GM18511 (cell line): ENCODE measurements at regions not wholly inside any gene's neighbourhood (a gene's known extent, or its start where the extent isn't known, plus 50 kb on each side); places are given as distances from the start of the nearest gene placed in this dataset.
"Not testable (repeated sequence)": the region's sequence is repeated elsewhere in the genome, so short reads cannot be mapped to it uniquely, and the experiment has no call there.

ENCODE experiments used
- ATAC-seq: cut with Tn5 transposase; IDR thresholded peaks from one replicate; pipeline ENCODE4 v1.9.1; 2021; ENCODE audit warnings: mild to moderate bottlenecking, moderate library complexity; ENCODE audit not compliant: unreplicated experiment

GRCh38 chr2:111519071-111519470, 364.9 kb downstream of the ANAPC1 start:
- ATAC-seq, result no peak

- no peak for ATAC-seq
Observed at GRCh38 chr2:111522231-111522768, 361.7 kb downstream of the ANAPC1 start.

DNA sequence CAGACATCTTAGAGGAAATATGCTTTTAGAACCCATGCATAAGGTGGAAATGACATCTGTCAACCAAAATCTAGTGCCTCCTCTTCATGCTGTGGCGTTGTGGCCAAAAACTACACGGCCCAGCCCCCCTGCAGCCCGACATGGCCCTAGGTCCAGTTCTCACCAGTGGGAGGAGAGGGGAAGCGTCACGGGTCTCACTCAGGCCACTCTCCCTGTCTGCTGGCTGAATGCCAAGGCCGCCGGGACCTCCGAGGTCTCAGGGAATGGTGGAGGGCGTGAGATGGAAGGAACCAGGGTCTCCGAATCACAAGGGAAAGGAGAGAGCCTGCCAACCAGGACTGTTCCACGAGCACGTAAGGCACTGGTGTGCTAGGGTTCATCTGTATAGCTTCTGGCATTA, 361.0 kb downstream of the ANAPC1 start:
- no peak for ATAC-seq

GRCh38 chr2:111525026-111525425, 359.0 kb downstream of the ANAPC1 start:
- not testable (repeated sequence) for ATAC-seq

- ATAC-seq, result not testable (repeated sequence)
Observed at GRCh38 chr2:111526041-111526639, 357.9 kb downstream of the ANAPC1 start.

DNA sequence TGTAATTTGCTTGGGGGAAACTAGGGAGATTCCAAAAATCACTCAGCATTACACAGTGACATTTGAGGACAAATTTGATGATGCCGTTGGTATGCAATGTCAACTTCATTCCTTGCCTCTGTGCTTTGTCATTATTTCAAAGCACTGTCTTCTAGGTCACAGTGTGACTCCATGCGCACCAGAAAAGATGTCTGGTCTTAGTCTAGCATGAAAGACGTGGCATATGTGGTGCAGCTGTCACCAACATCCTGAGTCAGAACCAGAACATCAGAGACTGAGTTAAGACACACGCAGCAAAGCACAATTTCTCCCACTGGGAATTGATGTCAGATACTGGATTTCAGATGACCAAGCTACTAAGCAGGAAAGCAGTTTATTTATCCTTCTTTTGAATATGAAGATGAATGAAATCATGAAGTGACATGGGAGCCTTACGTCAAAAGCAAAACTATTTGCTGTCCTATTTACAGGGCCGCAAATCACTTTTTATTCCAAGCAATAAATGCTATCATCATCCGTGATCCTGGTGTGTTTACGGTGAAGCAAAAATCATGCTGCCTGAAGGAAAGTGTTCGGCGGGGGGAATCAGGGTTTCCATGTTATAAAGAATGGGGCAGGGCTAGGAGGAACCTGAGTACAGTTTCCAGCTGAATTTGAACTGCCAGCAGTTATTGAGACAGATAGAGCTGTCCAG, 356.1 kb downstream of the ANAPC1 start:
- not testable (repeated sequence) for ATAC-seq

DNA sequence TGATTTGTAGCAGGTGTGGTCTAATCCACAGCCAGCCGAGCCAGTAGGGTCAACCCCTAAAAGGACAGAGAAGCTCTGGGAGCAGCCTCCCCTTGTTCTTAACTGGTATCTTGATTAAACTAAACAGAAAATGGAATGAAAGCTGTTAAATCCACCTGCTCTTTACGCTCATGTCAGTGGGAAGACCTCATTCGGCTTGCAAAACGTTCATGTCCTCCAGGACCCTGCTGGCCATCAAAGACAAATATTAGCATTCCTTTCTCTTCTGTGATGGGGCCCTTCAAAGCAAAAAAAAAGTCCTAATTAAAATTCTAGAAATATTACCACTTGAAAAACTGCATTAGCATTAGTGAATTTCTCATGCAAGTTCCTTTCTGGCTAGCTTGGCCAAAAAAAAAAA, 355.0 kb downstream of the ANAPC1 start:
- ATAC-seq, result not testable (repeated sequence)

DNA sequence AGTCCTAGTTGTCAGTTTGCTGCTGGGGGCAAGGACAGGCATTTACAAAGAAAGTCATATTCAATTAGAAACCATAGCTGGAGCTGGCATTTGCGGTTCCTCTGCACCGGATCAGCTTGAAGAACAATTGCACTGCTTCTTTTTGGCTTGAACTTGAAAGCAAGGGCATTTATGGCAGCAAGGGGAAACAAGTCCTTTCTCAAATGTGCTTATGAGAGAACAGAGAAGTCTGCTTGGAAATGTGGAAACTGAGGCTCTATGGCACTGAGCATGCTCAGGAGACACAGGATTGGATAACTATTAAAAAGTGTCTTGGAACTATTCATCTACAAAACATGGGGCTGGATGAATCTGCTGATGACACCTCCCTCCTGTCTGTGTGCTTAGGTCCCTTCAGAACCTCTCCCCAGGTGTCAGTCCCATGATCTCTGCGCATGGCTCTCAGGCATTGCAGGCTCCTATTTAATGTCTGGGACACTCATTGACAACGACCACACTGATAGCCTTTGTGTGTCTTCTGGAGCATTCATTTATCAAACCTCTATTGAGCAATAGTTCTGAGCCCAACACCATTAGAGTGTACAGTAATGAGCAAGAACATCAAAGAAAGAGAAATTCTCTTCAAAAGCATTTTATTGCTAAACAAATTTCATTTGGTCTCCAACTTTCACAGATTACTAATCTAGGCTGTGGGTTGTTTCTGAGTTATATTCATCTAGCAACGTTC, 353.6 kb downstream of the ANAPC1 start:
- not testable (repeated sequence) for ATAC-seq

- not testable (repeated sequence) for ATAC-seq
Observed at GRCh38 chr2:111532682-111533556, 351.1 kb downstream of the ANAPC1 start.

DNA sequence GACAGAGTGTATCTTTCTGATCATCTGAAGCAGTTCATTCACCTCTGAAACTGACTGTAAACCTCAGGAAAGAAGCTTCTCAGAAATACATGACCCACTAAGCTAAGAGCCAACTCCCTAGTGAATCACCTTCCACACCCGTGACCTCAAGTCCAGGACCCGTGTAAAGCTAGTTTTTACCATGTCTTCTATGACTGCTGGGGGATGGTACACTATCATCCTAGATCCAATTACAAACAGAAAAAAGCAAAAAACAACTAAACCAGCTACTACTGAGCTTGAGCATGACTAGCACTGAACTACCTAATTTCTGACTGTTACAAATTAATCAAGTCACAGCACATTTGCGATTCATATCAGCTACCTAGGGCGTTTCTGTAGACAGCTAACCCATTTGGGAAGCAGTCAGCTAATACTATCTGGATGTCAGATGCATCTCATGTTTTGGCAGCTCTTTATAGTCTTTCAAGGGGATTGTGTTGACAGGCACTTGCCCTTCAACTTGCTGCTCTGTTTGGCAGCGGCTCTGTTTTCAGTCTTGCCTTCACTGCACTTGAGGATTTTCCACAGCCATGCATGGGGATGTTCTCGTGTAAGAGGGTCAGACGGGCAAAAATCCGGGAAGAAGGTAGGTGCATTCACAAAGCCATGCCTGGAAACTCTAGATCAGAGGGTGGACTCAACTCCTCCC, 350.3 kb downstream of the ANAPC1 start:
- not testable (repeated sequence) for ATAC-seq

- no peak for ATAC-seq
Observed at GRCh38 chr2:111534910-111535352, 349.1 kb downstream of the ANAPC1 start.

- ATAC-seq, result no peak
Observed at GRCh38 chr2:111535404-111535803, 348.6 kb downstream of the ANAPC1 start.

DNA sequence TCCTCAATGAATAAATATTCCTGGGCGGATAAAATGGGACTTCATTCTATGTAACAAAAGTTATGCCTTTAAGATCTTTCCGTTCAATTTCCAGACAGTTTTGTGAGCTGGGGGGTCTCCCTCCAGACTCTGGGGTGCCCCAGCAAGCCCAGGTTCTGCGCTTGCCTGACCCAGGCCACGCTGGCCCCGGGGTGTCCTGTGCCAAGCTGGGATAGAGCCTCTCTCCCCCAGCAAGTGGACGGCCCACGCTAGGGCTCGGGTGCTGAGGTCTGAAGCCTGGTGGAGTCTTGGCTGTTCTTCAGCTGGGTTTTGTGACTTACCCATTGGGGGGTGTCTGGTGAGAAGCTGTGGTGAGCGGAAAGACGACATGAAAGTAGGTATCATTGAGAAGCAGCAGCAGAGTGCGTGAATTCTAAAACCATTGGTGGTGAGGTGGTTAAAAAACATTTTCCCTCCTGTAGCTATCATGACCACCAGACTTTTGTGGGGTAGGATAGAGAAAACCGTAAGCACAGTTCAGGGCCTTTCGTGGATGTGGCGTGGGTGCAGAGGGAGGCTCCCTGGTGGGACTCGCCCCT, 346.8 kb downstream of the ANAPC1 start:
- ATAC-seq, result no peak

- not testable (repeated sequence) for ATAC-seq
Observed at GRCh38 chr2:111539991-111540390, 344.0 kb downstream of the ANAPC1 start.

DNA sequence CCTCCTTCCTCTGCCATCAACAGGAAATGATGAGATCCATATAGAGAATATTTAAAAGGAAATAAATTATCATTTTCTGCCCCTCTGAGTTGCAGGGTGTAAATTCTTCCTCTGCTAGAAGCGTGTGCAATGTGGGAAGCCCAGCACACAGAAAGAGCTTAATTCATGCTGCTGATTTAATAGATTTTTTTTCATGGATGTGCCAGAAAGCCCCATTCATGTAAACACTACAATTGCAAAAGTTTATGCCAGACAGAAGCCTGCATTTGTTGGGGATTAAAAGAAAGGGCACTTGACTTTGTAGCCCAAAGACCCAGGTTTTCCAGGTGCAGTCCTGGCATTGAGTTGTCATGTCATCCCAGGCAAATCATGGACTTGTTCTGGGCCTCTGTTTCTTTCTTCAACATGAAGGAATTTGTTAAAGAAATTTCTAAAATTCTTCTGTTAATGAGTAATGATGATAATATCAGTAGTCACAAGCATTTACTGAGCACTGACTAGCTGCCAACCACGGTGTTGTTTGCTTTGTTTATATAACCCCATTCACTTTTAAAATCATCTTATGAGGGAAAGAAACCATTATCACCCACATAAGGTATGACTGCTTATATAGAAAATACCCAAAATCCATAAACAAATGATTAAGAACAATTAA, 341.7 kb downstream of the ANAPC1 start:
- not testable (repeated sequence) for ATAC-seq

DNA sequence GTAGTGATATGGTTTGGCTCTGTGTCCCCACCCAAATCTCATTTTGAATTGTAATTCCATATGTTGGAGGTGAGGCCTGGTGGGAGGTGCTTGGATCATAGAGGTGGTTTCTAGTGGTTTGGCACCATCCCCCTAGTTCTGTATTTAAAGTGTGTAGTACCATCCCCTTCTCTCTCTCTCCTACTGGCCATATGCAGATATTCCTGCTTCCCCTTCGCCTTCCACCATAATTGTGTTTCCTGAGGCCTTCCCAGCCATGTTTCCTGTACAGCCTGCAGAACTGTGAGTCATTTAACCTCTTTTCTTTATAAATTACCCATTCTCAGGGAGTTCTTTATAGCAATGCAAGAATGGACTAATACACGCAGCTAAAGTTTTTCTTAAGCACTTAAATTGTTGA, 340.0 kb downstream of the ANAPC1 start:
- ATAC-seq, result not testable (repeated sequence)

DNA sequence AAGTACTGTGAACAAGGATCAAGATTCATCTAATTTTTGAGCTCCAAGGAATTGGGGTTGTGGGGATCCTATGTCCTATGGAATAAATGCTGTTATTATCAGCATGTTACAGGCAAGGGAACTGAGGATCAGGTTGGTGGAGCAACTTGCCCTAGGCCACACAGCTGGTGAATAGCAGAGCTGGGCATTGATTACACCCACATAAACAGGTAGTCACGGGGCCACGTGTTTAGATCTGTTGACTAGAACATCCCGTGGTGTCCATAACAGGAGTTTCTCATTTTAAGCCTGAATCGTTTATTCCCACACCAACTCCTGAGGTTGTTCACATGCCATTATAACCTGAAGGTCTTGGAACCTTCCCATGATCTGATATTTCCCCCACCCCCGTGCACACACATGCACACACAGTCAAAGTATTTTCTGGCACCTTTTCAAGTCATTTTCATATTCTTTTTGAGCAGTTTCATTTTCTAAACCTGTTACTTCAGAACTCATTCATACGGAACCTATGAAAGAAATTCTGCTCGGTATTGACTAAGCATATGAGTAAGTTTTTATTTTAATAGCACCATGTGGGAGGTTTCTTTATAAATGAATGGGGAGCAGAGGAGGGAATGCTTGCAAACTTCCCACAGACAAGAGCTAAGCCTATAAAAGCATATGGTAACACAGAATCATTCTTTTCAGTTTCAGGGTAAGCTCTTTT, 338.1 kb downstream of the ANAPC1 start:
- ATAC-seq, result not testable (repeated sequence)

DNA sequence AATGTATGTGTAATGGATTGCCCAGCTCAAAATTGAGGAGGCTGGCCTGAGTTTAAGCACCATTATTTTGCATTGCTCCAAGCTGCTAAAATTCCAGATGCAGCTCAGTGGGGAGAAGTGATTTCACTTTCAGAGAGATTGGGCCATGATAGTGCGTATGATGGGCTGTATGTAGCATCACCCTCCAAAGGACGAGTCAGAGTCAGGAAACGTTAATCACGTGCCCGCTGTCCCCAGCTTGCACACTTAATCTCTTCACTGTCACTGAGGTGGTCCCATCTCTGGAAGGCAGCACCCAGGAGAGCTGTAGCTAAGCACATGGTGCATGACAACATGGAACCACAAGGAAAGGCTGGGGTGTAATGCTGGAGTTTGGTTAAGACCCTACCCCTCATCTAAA, 337.4 kb downstream of the ANAPC1 start:
- not testable (repeated sequence) for ATAC-seq
